ENCODE measurements at regions not wholly inside any gene's neighbourhood (a gene's known extent, or its start where the extent isn't known, plus 50 kb on each side); places are given as distances from the start of the nearest gene placed in this dataset.

- no peak for TF ChIP-seq CTCF (IDR thresholded peaks at IDR 0.05)
- Histone ChIP-seq H3K27ac (no peak overlapping the region), H3K9me3 (no peaks in the 10 kb centered on the region), H3K4me1 (peaks cover 10 to 36% of the 10 kb centered on the region in 2 donors), H3K27me3 (peaks cover 83 to 100% of the 10 kb centered on the region in 2 donors), H3K4me3 (no peak overlapping the region), H3K36me3 (no peaks in the 10 kb centered on the region)
- peak in 1 of 4 donors; percentile 73 for DNase-seq
- intact Hi-C loops (cut with DNase I), result no loop called here
- no peak for ATAC-seq
These were observed 76.7 kb upstream of the EN2 start for GRCh38 chr7:155380976-155381851.

- intact Hi-C loops (cut with DNase I), result no loop called here
- H3K27ac ChIP-seq, result no peak overlapping the region
- peaks cover 74 to 100% of the 10 kb centered on the region in 2 donors for H3K27me3 ChIP-seq
These were observed 75.8 kb upstream of the EN2 start for GRCh38 chr7:155381852-155382801.

GRCh38 chr7:155382802-155383171 is 75.1 kb upstream of the EN2 start:
- H3K36me3 ChIP-seq, result no peaks in the 10 kb centered on the region
- ATAC-seq (no peak), DNase-seq (no peak)
- H3K27me3 ChIP-seq, result peaks cover 67 to 100% of the 10 kb centered on the region in 2 donors
- no peak for TF ChIP-seq CTCF (IDR thresholded peaks at IDR 0.05)
- H3K27ac ChIP-seq, result no peak overlapping the region
- peaks cover 10 to 31% of the 10 kb centered on the region in 2 donors for H3K4me1 ChIP-seq
- H3K9me3 ChIP-seq, result no peaks in the 10 kb centered on the region
- H3K4me3 ChIP-seq, result no peak overlapping the region
- intact Hi-C loops (cut with DNase I), result no loop called here

More at GRCh38 chr7:155381852-155382801, 75.8 kb upstream of the EN2 start:
- DNase-seq (peak in 1 of 4 donors; percentile 77), ATAC-seq (no peak)
- TF ChIP-seq CTCF (IDR thresholded peaks at IDR 0.05), result no peak
- Histone ChIP-seq H3K36me3 (no peaks in the 10 kb centered on the region), H3K4me3 (peak overlapping the region in 1 of 2 donors; percentile 3), H3K9me3 (no peaks in the 10 kb centered on the region), H3K4me1 (peaks cover 10 to 36% of the 10 kb centered on the region in 2 donors)

GRCh38 chr7:155383756-155384491 is 74.0 kb upstream of the EN2 start:
- peaks cover 56 to 100% of the 10 kb centered on the region in 2 donors for H3K27me3 ChIP-seq
- TF ChIP-seq CTCF (IDR thresholded peaks at IDR 0.05), result no peak
- peaks cover 10 to 26% of the 10 kb centered on the region in 2 donors for H3K4me1 ChIP-seq
- DNase-seq, result peak in 1 of 4 donors; percentile 57
- H3K27ac ChIP-seq, result no peak overlapping the region
- no peak overlapping the region for H3K4me3 ChIP-seq
- no peak for ATAC-seq
- H3K9me3 ChIP-seq, result no peaks in the 10 kb centered on the region
- intact Hi-C loops (cut with DNase I), result no loop called here
- no peaks in the 10 kb centered on the region for H3K36me3 ChIP-seq
